Left lung (tissue), 4 donors: ENCODE measurements at regions not wholly inside any gene's neighbourhood (a gene's known extent, or its start where the extent isn't known, plus 50 kb on each side); places are given as distances from the start of the nearest gene placed in this dataset.
"Not testable (repeated sequence)": the region's sequence is repeated elsewhere in the genome, so short reads cannot be mapped to it uniquely, and the experiment has no call there.

Experiments
- ATAC-seq: fragments of 200-7000 bp; cut with Tn5 transposase; one replicate; pipeline ENCODE4 v1.9.1; 2020; ENCODE audit warnings: moderate library complexity
- DNase-seq, 4 donors: peaks; one replicate each; pipeline ENCODE4 v3.0.0-alpha.2; 2013 to 2020
- H3K27ac ChIP-seq, 2 donors: fragments of 200-600 bp; sonication (generic) in 1 of 2; one replicate each; pipeline versions ENCODE4 v1.5.0 to v1.8.0; 2020 to 2021
- H3K27me3 ChIP-seq, 2 donors: fragments of 200-600 bp; sonication (generic) in 1 of 2; one replicate each; pipeline versions ENCODE4 v1.5.0 to v1.8.0; 2020 to 2021
- H3K36me3 ChIP-seq, 2 donors: fragments of 200-600 bp; sonication (generic) in 1 of 2; one replicate each; pipeline versions ENCODE4 v1.5.0 to v1.8.0; 2020 to 2021
- H3K4me1 ChIP-seq, 2 donors: fragments of 200-600 bp; one replicate each; pipeline ENCODE4 v1.8.0; 2021
- H3K4me3 ChIP-seq, 2 donors: fragments of 200-600 bp; sonication (generic) in 1 of 2; one replicate each; pipeline versions ENCODE4 v1.5.0 to v1.8.0; 2020 to 2021; ENCODE audit warnings: mild to moderate bottlenecking in 1 of 2
- H3K9me3 ChIP-seq, 2 donors: fragments of 200-600 bp; sonication (generic) in 1 of 2; one replicate each; pipeline versions ENCODE4 v1.5.0 to v1.8.0; 2020 to 2021
- CTCF ChIP-seq, 2 donors: fragments of 200-600 bp; sonication (generic) in 1 of 2; IDR thresholded peaks; one replicate each; pipeline versions ENCODE4 v1.5.0 to v1.8.0; 2021; ENCODE audit warnings: antibody characterized with exemption in 2 of 2
- intact Hi-C, 2 donors: fragments of 100-400 bp; cut with DNase I; formaldehyde crosslinking; loops; one replicate each; pipeline versions ENCODE4 v1.11.2 to v1.14.2; 2022
- donor health status: DM: no; HTN: yes; CAD: no.
- donor health status: DM: no; HTN: no; CAD: no.

- Histone ChIP-seq H3K36me3 (no peaks in the 10 kb centered on the region), H3K27me3 (no peaks in the 10 kb centered on the region), H3K9me3 (no peaks in the 10 kb centered on the region), H3K4me1 (no peaks in the 10 kb centered on the region), H3K4me3 (no peak overlapping the region), H3K27ac (no peak overlapping the region)
- DNase-seq (no peak), ATAC-seq (no peak)
- intact Hi-C loops: no loop called here
- no peak for TF ChIP-seq CTCF (IDR thresholded peaks at IDR 0.05)
Measured at GRCh38 chr6:76574746-76575145, 502.3 kb upstream of the IMPG1 start.

- ATAC-seq: no peak
- no peak for DNase-seq
- Histone ChIP-seq H3K27me3 (no peaks in the 10 kb centered on the region), H3K36me3 (no peaks in the 10 kb centered on the region), H3K9me3 (peaks cover 0 to 6% of the 10 kb centered on the region in 2 donors), H3K4me1 (no peaks in the 10 kb centered on the region), H3K4me3 (no peak overlapping the region), H3K27ac (no peak overlapping the region)
- intact Hi-C loops: no loop called here
- no peak for TF ChIP-seq CTCF (IDR thresholded peaks at IDR 0.05)
Measured at GRCh38 chr6:76565932-76566331, 493.5 kb upstream of the IMPG1 start.

GRCh38 chr6:76562371-76562770 lies 489.9 kb upstream of the IMPG1 start:
- H3K4me3 ChIP-seq, ATAC-seq, intact Hi-C loops, H3K9me3 ChIP-seq, H3K27ac ChIP-seq, H3K36me3 ChIP-seq, H3K27me3 ChIP-seq, H3K4me1 ChIP-seq, DNase-seq: not testable (repeated sequence)

- ATAC-seq, DNase-seq, H3K4me1 ChIP-seq, H3K27ac ChIP-seq, H3K36me3 ChIP-seq, intact Hi-C loops, H3K9me3 ChIP-seq, H3K27me3 ChIP-seq, H3K4me3 ChIP-seq: not testable (repeated sequence)
Measured at GRCh38 chr6:76560851-76561755, 488.6 kb upstream of the IMPG1 start.

- Histone ChIP-seq H3K4me1 (no peaks in the 10 kb centered on the region), H3K4me3 (no peak overlapping the region), H3K36me3 (no peaks in the 10 kb centered on the region), H3K9me3 (no peaks in the 10 kb centered on the region), H3K27ac (no peak overlapping the region), H3K27me3 (no peaks in the 10 kb centered on the region)
- intact Hi-C loops: no loop called here
- no peak for DNase-seq
- TF ChIP-seq CTCF (IDR thresholded peaks at IDR 0.05): no peak
- no peak for ATAC-seq
Measured at GRCh38 chr6:76553256-76553655, 480.8 kb upstream of the IMPG1 start.

- Histone ChIP-seq H3K27ac (no peak overlapping the region), H3K9me3 (no peaks in the 10 kb centered on the region), H3K27me3 (no peaks in the 10 kb centered on the region), H3K4me1 (no peaks in the 10 kb centered on the region), H3K4me3 (no peak overlapping the region), H3K36me3 (no peaks in the 10 kb centered on the region)
- intact Hi-C loops: no loop called here
- TF ChIP-seq CTCF (IDR thresholded peaks at IDR 0.05): no peak
- ATAC-seq (no peak), DNase-seq (no peak)
Measured at GRCh38 chr6:76552268-76552667, 479.8 kb upstream of the IMPG1 start.
